Activated CD4-positive, alpha-beta T cell treated with anti-CD3 and anti-CD28 coated beads for 36 hours (primary cell): ENCODE measurements at regions not wholly inside any gene's neighbourhood (a gene's known extent, or its start where the extent isn't known, plus 50 kb on each side); places are given as distances from the start of the nearest gene placed in this dataset.

Experiments
- ATAC-seq: fragments of 200-7000 bp; cut with Tn5 transposase; one replicate; pipeline ENCODE4 v1.10.0; 2021; ENCODE audit warnings: mild to moderate bottlenecking, moderate library complexity
- CTCF ChIA-PET: fragments of 350-600 bp; sonication (Branson Sonifier 250); formaldehyde crosslinking; loops from one replicate; lab custom pipeline; 2021; ENCODE audit warnings: antibody characterized with exemption; lab: Charles Lee
- POLR2A ChIA-PET: fragments of 350-600 bp; sonication (Branson Sonifier 250); formaldehyde crosslinking; loops from one replicate; lab custom pipeline; 2021; ENCODE audit warnings: antibody characterized with exemption, inconsistent platforms; lab: Charles Lee
- DNase-seq: peaks from one replicate; pipeline ENCODE4 v3.0.0-alpha.2; 2020
- H3K27ac Mint-ChIP-seq: one replicate; pipeline ENCODE4 v1.8.0; 2021; ENCODE audit warnings: mixed read lengths
- H3K27me3 Mint-ChIP-seq: one replicate; pipeline ENCODE4 v1.8.0; 2021; ENCODE audit warnings: mixed read lengths
- H3K36me3 Mint-ChIP-seq: one replicate; pipeline ENCODE4 v1.8.0; 2021; ENCODE audit warnings: low read depth, mixed read lengths
- H3K4me1 Mint-ChIP-seq: one replicate; pipeline ENCODE4 v1.8.0; 2021; ENCODE audit warnings: mixed read lengths
- H3K4me3 Mint-ChIP-seq: one replicate; pipeline ENCODE4 v1.8.0; 2021; ENCODE audit warnings: mild to moderate bottlenecking, moderate library complexity, mixed read lengths
- H3K9me3 Mint-ChIP-seq: one replicate; pipeline ENCODE4 v1.8.0; 2021; ENCODE audit warnings: low read depth, mixed read lengths
- intact Hi-C, 2 experiments: fragments of 100-400 bp; cut with DNase I in 1 of 2; cut with micrococcal nuclease in 1 of 2; formaldehyde crosslinking; loops; one replicate each; pipeline versions ENCODE4 v1.14.2 to v1.15.1; 2022 to 2024; cut with DNase I, micrococcal nuclease

GRCh38 chr2:223459328-223459939 is 142.7 kb downstream of the SCG2 start:
- H3K9me3 Mint-ChIP-seq, result peaks cover 3% of the 10 kb centered on the region
- DNase-seq, result no peak
- H3K36me3 Mint-ChIP-seq, result no peaks in the 10 kb centered on the region
- no peaks in the 10 kb centered on the region for H3K4me1 Mint-ChIP-seq
- no peak overlapping the region for H3K27ac Mint-ChIP-seq
- H3K27me3 Mint-ChIP-seq, result no peaks in the 10 kb centered on the region
- H3K4me3 Mint-ChIP-seq, result no peak overlapping the region
- ChIA-PET CTCF (interaction anchor here (0.9 kb wide), 1 partner anchor 21 kb away, joined by 3 read pairs; no protein-coding TSS in a partner anchor), POLR2A (no interaction called here)
- intact Hi-C loops, result no loop called here
- no peak for ATAC-seq

- H3K9me3 Mint-ChIP-seq, result peaks cover 3% of the 10 kb centered on the region
- H3K4me3 Mint-ChIP-seq, result no peak overlapping the region
- DNase-seq (no peak), ATAC-seq (no peak)
- POLR2A ChIA-PET, result no interaction called here
- intact Hi-C loops, result no loop called here
- no peaks in the 10 kb centered on the region for H3K36me3 Mint-ChIP-seq
- H3K27me3 Mint-ChIP-seq, result no peaks in the 10 kb centered on the region
- H3K27ac Mint-ChIP-seq, result no peak overlapping the region
- H3K4me1 Mint-ChIP-seq, result no peaks in the 10 kb centered on the region
- CTCF ChIA-PET, result no interaction called here
These were observed 142.0 kb downstream of the SCG2 start for GRCh38 chr2:223460209-223460608.

GRCh38 chr2:223460774-223461211 is 141.4 kb downstream of the SCG2 start:
- Mint-ChIP-seq H3K36me3 (no peaks in the 10 kb centered on the region), H3K4me1 (no peaks in the 10 kb centered on the region), H3K27me3 (no peaks in the 10 kb centered on the region), H3K9me3 (peaks cover 3% of the 10 kb centered on the region), H3K27ac (no peak overlapping the region), H3K4me3 (no peak overlapping the region)
- ChIA-PET POLR2A (no interaction called here), CTCF (no interaction called here)
- ATAC-seq (no peak), DNase-seq (no peak)
- intact Hi-C loops, result no loop called here

DNA sequence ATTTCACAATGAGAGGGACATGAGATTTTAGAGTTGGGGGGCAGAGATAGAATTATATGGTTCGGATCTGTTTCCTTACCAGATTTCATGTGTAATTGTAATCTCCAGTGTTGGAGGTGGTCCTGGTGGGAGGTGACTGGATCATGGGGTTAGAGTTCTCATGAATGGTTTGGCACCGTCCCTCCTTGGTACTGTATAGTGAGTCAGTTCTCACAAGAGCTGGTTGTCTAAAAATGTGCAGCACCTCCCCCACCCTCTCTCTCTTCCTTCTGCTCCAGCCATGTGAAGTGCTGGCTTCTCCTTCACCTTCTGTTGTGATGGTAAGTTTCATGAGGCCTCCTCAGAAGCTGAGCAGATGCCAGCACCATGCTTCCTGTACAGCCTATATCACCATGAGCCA is 138.1 kb downstream of the SCG2 start:
- intact Hi-C loops, result no loop called here
- Mint-ChIP-seq H3K27me3 (no peaks in the 10 kb centered on the region), H3K4me3 (no peak overlapping the region), H3K4me1 (no peaks in the 10 kb centered on the region), H3K27ac (no peak overlapping the region), H3K36me3 (no peaks in the 10 kb centered on the region), H3K9me3 (peaks cover 3% of the 10 kb centered on the region)
- DNase-seq, result no peak
- CTCF ChIA-PET, result no interaction called here
- no peak for ATAC-seq
- POLR2A ChIA-PET, result no interaction called here

- H3K9me3 Mint-ChIP-seq, result peaks cover 3% of the 10 kb centered on the region
- CTCF ChIA-PET, result interaction anchor here (0.9 kb wide), 1 partner anchor 16 kb away, joined by 3 read pairs; no protein-coding TSS in a partner anchor
- H3K27ac Mint-ChIP-seq, result no peak overlapping the region
- no peaks in the 10 kb centered on the region for H3K4me1 Mint-ChIP-seq
- intact Hi-C loops, result no loop called here
- POLR2A ChIA-PET, result no interaction called here
- H3K4me3 Mint-ChIP-seq, result no peak overlapping the region
- no peak for ATAC-seq
- no peaks in the 10 kb centered on the region for H3K36me3 Mint-ChIP-seq
- no peak for DNase-seq
- no peaks in the 10 kb centered on the region for H3K27me3 Mint-ChIP-seq
These were observed 136.4 kb downstream of the SCG2 start for GRCh38 chr2:223465793-223466192.

- Mint-ChIP-seq H3K4me3 (no peak overlapping the region), H3K36me3 (no peaks in the 10 kb centered on the region), H3K27ac (no peak overlapping the region), H3K27me3 (no peaks in the 10 kb centered on the region), H3K4me1 (no peaks in the 10 kb centered on the region), H3K9me3 (peaks cover 3% of the 10 kb centered on the region)
- DNase-seq (no peak), ATAC-seq (no peak)
- POLR2A ChIA-PET, result no interaction called here
- intact Hi-C loops, result no loop called here
- CTCF ChIA-PET, result interaction anchor here (1.1 kb wide), 1 partner anchor 10 kb away, joined by 3 read pairs; no protein-coding TSS in a partner anchor
These were observed 135.0 kb downstream of the SCG2 start for GRCh38 chr2:223467196-223467595.

GRCh38 chr2:223469270-223470046 is 132.7 kb downstream of the SCG2 start:
- Mint-ChIP-seq H3K4me3 (no peak overlapping the region), H3K4me1 (no peaks in the 10 kb centered on the region)

DNA sequence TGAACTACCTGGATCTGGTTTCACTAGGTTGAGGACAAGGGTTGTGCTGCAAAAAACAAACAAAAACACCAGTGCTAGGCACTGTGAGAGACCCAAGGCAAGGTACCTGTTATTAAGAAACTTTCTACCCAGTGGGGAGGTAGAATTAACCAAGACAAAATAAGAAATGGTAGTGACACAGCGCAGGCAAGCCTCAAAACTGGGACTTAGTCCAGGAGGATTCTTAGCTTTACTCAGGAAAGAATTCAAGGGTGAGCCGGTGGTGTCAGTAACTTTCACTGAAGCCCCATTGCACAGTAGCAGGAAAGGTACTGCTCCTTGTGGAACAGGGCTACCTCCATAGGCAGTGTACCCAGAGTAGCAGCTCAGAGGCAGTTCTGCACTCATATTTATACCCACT is 131.6 kb downstream of the SCG2 start:
- H3K36me3 Mint-ChIP-seq, result no peaks in the 10 kb centered on the region
- H3K27me3 Mint-ChIP-seq, result no peaks in the 10 kb centered on the region
- ATAC-seq, result no peak
- intact Hi-C loops, result no loop called here
- no peaks in the 10 kb centered on the region for H3K4me1 Mint-ChIP-seq
- no peak overlapping the region for H3K4me3 Mint-ChIP-seq
- CTCF ChIA-PET, result no interaction called here
- no peak overlapping the region for H3K27ac Mint-ChIP-seq
- POLR2A ChIA-PET, result no interaction called here
- no peaks in the 10 kb centered on the region for H3K9me3 Mint-ChIP-seq
- DNase-seq, result no peak

More at GRCh38 chr2:223469270-223470046, 132.7 kb downstream of the SCG2 start:
- CTCF ChIA-PET, result no interaction called here
- H3K27me3 Mint-ChIP-seq, result no peaks in the 10 kb centered on the region
- intact Hi-C loops, result no loop called here
- no peak overlapping the region for H3K27ac Mint-ChIP-seq
- no peaks in the 10 kb centered on the region for H3K36me3 Mint-ChIP-seq
- POLR2A ChIA-PET, result no interaction called here
- H3K9me3 Mint-ChIP-seq, result no peaks in the 10 kb centered on the region
- ATAC-seq, result no peak
- DNase-seq, result no peak

DNA sequence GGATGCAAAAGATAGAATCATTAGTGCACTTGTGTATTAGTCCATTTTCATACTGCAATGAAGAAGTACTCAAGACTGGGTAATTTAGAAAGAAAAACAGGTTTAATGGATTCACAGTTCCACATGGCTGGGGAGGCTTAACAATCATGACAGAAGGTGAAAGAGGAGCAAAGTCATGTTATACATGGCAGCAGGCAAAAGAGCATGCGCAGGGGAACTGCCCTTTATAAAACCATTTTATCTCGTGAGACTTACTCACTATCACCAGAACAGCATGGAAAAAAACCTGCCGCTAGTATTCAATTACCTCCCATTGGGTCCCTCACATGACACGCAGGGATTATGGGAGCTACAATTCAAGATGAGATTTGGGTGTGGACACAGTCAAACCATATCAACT is 129.4 kb downstream of the SCG2 start:
- CTCF ChIA-PET, result interaction anchor here (0.8 kb wide), 1 partner anchor 380 kb away, joined by 3 read pairs; no protein-coding TSS in a partner anchor
- POLR2A ChIA-PET, result no interaction called here
- Mint-ChIP-seq H3K36me3 (no peaks in the 10 kb centered on the region), H3K4me1 (no peaks in the 10 kb centered on the region), H3K9me3 (no peaks in the 10 kb centered on the region), H3K27ac (no peak overlapping the region), H3K27me3 (no peaks in the 10 kb centered on the region), H3K4me3 (no peak overlapping the region)
- ATAC-seq, result no peak
- DNase-seq, result no peak
- intact Hi-C loops, result no loop called here

DNA sequence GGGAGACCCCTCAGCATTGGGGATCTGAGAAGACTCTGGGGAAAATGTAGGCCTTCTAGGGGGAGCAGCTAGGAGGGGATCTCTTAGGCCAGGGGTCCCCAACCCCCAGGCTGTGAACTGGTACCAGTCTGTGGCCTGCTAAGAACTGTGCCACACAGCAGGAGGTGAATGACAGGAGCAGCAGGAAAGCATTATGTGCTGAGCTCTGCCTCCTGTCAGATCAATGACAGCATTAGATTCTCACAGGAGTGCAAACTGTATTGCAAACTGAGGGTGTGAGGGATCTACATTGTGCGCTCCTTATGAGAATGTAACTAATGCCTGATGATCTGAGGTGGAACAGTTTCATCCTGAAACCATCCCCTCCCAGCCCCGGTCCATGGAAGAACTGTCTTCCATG is 127.3 kb downstream of the SCG2 start:
- Mint-ChIP-seq H3K4me3 (no peak overlapping the region), H3K27me3 (no peaks in the 10 kb centered on the region), H3K27ac (no peak overlapping the region), H3K36me3 (no peaks in the 10 kb centered on the region), H3K4me1 (no peaks in the 10 kb centered on the region), H3K9me3 (no peaks in the 10 kb centered on the region)
- CTCF ChIA-PET, result no interaction called here
- POLR2A ChIA-PET, result no interaction called here
- ATAC-seq, result no peak
- no peak for DNase-seq
- intact Hi-C loops, result no loop called here

- CTCF ChIA-PET, result interaction anchor here (0.6 kb wide), 1 partner anchor 822 kb away, joined by 3 read pairs; no protein-coding TSS in a partner anchor
- no peak overlapping the region for H3K4me3 Mint-ChIP-seq
- DNase-seq, result no peak
- no peaks in the 10 kb centered on the region for H3K27me3 Mint-ChIP-seq
- no peaks in the 10 kb centered on the region for H3K9me3 Mint-ChIP-seq
- H3K36me3 Mint-ChIP-seq, result no peaks in the 10 kb centered on the region
- H3K27ac Mint-ChIP-seq, result no peak overlapping the region
- POLR2A ChIA-PET, result no interaction called here
- no peak for ATAC-seq
- H3K4me1 Mint-ChIP-seq, result no peaks in the 10 kb centered on the region
- intact Hi-C loops, result no loop called here
These were observed 126.3 kb downstream of the SCG2 start for GRCh38 chr2:223475901-223476300.

DNA sequence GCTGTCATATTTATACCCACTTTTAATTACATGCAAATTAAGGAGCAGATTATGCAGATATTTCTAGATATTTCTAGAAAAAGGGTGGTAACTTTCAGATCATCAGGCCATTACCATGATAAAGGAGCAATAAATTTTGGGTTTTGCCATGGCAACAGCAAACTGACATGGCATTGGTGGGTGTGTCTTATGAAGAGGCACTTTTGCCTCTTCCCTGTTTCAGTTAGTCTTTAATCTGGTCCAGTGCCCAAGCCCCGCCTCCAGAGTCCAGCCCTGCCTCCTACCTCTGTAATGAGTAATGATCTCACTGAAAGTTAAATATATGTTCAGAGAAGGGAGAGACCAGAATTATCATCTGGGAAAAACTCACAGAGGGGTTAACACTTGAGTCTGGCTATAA is 124.8 kb downstream of the SCG2 start:
- intact Hi-C loops, result no loop called here
- ChIA-PET CTCF (no interaction called here), POLR2A (no interaction called here)
- Mint-ChIP-seq H3K36me3 (no peaks in the 10 kb centered on the region), H3K4me1 (no peaks in the 10 kb centered on the region), H3K4me3 (no peak overlapping the region), H3K9me3 (no peaks in the 10 kb centered on the region), H3K27ac (no peak overlapping the region), H3K27me3 (no peaks in the 10 kb centered on the region)
- DNase-seq (no peak), ATAC-seq (no peak)
